ENCODE measurements at regions not wholly inside any gene's neighbourhood (a gene's known extent, or its start where the extent isn't known, plus 50 kb on each side); places are given as distances from the start of the nearest gene placed in this dataset.

GRCh38 chrX:137483554-137483953, 82.4 kb upstream of the ZIC3 start:
- DNase-seq: no peak

- no peak for DNase-seq
Measured at GRCh38 chrX:137482136-137482535, 83.8 kb upstream of the ZIC3 start.

- DNase-seq: no peak
Measured at GRCh38 chrX:137479386-137479785, 86.5 kb upstream of the ZIC3 start.

GRCh38 chrX:137441711-137442110, 124.2 kb upstream of the ZIC3 start:
- DNase-seq: no peak

- DNase-seq: no peak
Measured at GRCh38 chrX:137432609-137433008, 133.3 kb upstream of the ZIC3 start.

- no peak for DNase-seq
Measured at GRCh38 chrX:137431693-137432488, 134.0 kb upstream of the ZIC3 start.

- DNase-seq: no peak
Measured at GRCh38 chrX:137430984-137431475, 134.9 kb upstream of the ZIC3 start.

- DNase-seq: no peak
Measured at GRCh38 chrX:137430301-137430700, 135.6 kb upstream of the ZIC3 start.

GRCh38 chrX:137428766-137429591, 136.9 kb upstream of the ZIC3 start:
- DNase-seq: no peak

- no peak for DNase-seq
Measured at GRCh38 chrX:137428221-137428661, 137.7 kb upstream of the ZIC3 start.

- no peak for DNase-seq
Measured at GRCh38 chrX:137427816-137428215, 138.1 kb upstream of the ZIC3 start.

- DNase-seq: no peak
Measured at GRCh38 chrX:137427426-137427778, 138.5 kb upstream of the ZIC3 start.

- DNase-seq: no peak
Measured at GRCh38 chrX:137426695-137427425, 139.1 kb upstream of the ZIC3 start.

- no peak for DNase-seq
Measured at GRCh38 chrX:137425986-137426385, 139.9 kb upstream of the ZIC3 start.

- DNase-seq: no peak
Measured at GRCh38 chrX:137425273-137425902, 140.5 kb upstream of the ZIC3 start.

- DNase-seq: no peak
Measured at GRCh38 chrX:137424679-137425078, 141.2 kb upstream of the ZIC3 start.

GRCh38 chrX:137423241-137423640, 142.7 kb upstream of the ZIC3 start:
- DNase-seq: no peak

GRCh38 chrX:137418086-137418485, 147.8 kb upstream of the ZIC3 start:
- DNase-seq: no peak

GRCh38 chrX:137413190-137413589, 152.7 kb upstream of the ZIC3 start:
- DNase-seq: no peak

GRCh38 chrX:137405449-137406140, 160.3 kb upstream of the ZIC3 start:
- no peak for DNase-seq

GRCh38 chrX:137401092-137401491, 164.8 kb upstream of the ZIC3 start:
- DNase-seq: no peak

GRCh38 chrX:137387646-137388045, 178.3 kb upstream of the ZIC3 start:
- DNase-seq: no peak
